Gastroesophageal sphincter (tissue), 3 donors: ENCODE measurements at regions not wholly inside any gene's neighbourhood (a gene's known extent, or its start where the extent isn't known, plus 50 kb on each side); places are given as distances from the start of the nearest gene placed in this dataset.

ENCODE experiments used
- POLR2A ChIP-seq, 2 donors: fragments of 450-650 bp; IDR thresholded peaks; one replicate each; pipeline ENCODE4 v1.6.1; 2017; ENCODE audit warnings: antibody characterized with exemption in 2 of 2, mild to moderate bottlenecking in 2 of 2, moderate library complexity in 1 of 2
- POLR2AphosphoS5 ChIP-seq: sonication (generic); formaldehyde crosslinking; IDR thresholded peaks from one replicate; pipeline ENCODE4 v1.6.1; 2017; ENCODE audit warnings: antibody characterized with exemption
- TF ChIP-seq, protein P1 (sequence below), 4 experiments: fragments of 200-600 bp in 2 of 4; fragments of 450-650 bp in 2 of 4; sonication (generic) in 1 of 4; IDR thresholded peaks; one replicate each; pipeline ENCODE4 v1.5.1; 2017 to 2019; ENCODE audit warnings: antibody characterized with exemption in 4 of 4, mild to moderate bottlenecking in 2 of 4, moderate library complexity in 2 of 4

DNA sequence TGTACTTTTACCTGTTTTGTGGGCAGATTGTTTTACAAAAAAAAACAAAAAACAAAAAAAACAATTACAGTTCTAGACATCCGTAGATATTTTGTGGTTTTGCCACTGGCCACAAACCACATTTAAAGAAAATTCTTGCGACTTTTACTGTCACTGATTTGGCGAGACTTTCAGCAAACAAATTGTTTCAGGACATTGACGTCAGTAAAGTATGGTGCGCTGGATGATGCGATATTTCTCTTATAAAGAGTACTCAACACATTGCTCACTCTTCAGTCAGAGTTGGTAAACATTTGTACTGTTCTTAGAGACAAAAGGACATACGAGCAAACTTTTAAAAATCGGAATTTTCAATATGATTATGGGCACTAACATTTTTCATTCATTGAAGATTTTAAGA is 229.8 kb downstream of the HAO1 start:
- TF ChIP-seq, protein P1, sequence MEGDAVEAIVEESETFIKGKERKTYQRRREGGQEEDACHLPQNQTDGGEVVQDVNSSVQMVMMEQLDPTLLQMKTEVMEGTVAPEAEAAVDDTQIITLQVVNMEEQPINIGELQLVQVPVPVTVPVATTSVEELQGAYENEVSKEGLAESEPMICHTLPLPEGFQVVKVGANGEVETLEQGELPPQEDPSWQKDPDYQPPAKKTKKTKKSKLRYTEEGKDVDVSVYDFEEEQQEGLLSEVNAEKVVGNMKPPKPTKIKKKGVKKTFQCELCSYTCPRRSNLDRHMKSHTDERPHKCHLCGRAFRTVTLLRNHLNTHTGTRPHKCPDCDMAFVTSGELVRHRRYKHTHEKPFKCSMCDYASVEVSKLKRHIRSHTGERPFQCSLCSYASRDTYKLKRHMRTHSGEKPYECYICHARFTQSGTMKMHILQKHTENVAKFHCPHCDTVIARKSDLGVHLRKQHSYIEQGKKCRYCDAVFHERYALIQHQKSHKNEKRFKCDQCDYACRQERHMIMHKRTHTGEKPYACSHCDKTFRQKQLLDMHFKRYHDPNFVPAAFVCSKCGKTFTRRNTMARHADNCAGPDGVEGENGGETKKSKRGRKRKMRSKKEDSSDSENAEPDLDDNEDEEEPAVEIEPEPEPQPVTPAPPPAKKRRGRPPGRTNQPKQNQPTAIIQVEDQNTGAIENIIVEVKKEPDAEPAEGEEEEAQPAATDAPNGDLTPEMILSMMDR (IDR thresholded peaks at IDR 0.05): no peak
- TF ChIP-seq POLR2A (IDR thresholded peaks at IDR 0.05) (no peak), POLR2AphosphoS5 (no peak)
